Activated CD8-positive, alpha-beta memory T cell treated with anti-CD3 and anti-CD28 coated beads for 48 hours (primary cell): ENCODE measurements at regions not wholly inside any gene's neighbourhood (a gene's known extent, or its start where the extent isn't known, plus 50 kb on each side); places are given as distances from the start of the nearest gene placed in this dataset.

Source experiments
- DNase-seq, 3 experiments: peaks; one replicate each; pipeline ENCODE4 v3.0.0-alpha.2; 2020; ENCODE audit warnings: low read depth in 2 of 3, low spot score in 2 of 3

DNA sequence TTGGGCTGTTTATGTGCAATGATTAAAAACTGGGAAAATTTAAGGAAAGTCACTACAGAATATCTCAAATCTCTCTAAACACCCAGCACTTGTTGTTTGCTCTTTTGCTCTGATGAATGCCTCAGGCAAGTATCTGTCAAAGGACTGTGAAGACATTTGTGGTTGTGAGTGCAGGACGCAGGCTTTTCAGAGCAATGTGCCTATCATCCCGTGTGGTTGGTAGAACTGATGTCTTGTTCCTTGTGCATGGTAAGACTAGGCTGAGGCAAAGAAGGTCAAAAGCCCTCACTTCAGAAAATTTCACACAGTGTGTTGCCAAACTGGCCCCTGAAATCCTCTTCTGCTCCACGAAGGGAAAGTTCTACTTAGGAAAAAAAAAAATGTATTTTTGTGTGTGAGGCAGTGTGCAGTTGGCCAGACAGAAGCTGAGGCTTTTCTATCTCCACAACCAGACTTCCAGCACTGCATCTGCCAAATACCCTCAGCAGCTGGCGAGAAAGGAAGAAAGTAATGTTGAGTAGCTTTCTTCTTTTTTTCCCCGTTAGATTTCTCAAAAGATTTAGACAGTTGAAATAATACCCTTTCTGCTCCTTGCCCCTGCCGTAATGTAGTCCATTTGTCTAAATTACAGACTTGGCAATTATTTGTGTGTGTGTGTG is 1103.1 kb downstream of the VRK1 start:
- no peak for DNase-seq

- no peak for DNase-seq
These were observed 1105.4 kb downstream of the VRK1 start for GRCh38 chr14:97902630-97903029.

GRCh38 chr14:97903821-97904220 is 1106.6 kb downstream of the VRK1 start:
- DNase-seq = no peak

GRCh38 chr14:97912217-97912616 is 1115.0 kb downstream of the VRK1 start:
- no peak for DNase-seq

DNA sequence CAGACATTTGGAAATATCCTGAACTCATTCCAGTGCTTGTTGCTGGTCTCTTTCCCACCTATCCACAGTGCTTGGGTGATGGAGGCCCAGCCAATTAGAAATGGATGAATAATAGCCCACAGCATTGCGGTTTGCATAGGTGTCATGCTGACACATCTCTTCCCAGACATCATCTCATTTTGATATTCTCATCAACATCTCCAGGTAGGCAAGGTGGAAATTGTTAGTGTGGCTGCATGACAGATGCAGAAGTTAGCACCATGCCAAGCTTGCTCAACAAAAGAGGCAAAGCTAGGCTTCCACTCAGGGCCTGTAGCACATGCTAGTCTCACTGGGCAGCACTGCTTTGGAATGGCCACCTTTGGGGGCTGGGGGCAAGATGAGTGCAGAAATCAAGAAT is 1118.9 kb downstream of the VRK1 start:
- no peak for DNase-seq

GRCh38 chr14:97916669-97917568 is 1119.7 kb downstream of the VRK1 start:
- DNase-seq = no peak

DNA sequence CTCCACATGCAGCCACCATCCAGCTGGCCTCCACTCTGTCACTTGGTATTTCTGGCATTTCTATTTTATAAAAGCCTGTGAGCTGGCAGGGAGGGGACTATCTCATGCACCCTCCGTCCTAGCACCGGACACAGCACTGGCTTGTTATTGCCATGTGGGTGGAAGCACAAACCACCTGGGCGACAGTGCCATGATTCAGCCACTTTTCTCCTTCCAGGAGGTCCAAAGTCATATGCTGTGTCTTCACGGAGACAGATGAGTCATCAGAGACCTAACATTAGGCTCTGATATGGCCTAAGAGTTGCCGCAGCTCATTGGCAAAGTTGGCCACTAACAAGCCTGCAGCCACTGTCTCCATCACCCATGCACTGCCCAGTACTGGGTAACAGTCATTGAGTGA is 1123.0 kb downstream of the VRK1 start:
- DNase-seq = no peak

DNA sequence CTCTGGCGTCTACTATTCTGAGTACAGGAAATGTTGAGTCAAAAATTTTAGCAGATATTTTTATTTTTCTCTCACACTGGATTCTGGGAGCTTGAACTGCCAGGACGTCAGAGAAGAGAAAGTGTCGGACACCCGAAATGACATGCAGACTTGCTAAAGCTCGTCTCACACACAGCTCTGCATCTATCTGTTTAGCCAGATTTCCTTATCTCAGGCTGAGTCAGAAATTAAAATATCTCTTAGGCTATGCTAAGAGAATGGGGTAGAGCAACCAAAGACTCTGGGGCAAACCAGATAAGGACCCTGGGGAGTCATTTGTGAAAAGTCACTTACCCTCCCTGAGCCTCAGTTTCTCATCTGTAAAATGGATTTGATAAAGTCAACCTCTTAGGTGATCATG is 1124.1 kb downstream of the VRK1 start:
- no peak for DNase-seq

GRCh38 chr14:97924922-97925613 is 1127.9 kb downstream of the VRK1 start:
- DNase-seq = no peak

- DNase-seq = no peak
These were observed 1133.0 kb downstream of the VRK1 start for GRCh38 chr14:97930166-97930565.

DNA sequence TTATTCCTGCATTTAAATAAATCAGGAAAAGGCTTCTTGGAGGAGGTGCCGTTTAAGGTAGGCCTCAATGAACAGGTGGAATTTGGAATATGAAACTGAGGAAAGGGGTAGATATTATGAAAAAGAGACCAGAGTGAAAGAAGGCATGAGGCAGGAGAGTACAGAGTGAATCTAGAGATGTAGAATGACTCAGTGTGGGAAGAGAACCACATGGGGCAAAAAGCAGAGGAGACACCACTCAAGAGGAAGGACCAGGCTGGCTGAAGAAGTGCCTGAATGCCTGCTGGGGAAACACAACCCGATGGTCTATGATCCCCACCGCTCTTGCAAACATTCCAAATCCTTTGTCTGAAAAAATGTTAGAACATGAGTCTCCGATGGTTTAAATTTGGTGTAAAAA is 1134.1 kb downstream of the VRK1 start:
- no peak for DNase-seq

- DNase-seq = no peak
These were observed 1145.7 kb downstream of the VRK1 start for GRCh38 chr14:97942921-97943320.

DNA sequence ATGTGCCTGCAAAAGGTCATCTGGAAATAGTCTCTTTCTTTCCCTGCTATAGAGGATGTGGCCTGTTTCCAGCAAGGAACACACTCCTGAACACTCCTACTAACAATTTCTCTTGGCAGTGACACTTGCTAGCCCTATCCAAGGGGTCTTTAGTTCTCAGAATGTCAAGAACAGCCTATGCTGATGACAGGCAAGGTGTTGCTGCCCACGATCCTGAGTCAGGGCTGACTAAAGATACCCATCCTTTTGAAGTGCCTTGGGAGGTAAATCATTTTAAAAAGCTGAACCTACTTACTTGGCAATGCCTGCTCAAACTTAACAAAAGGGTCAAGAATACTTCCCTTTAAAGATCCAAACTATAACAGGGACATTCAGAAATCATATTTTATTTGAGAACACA is 1146.4 kb downstream of the VRK1 start:
- no peak for DNase-seq

- DNase-seq = no peak
These were observed 1147.2 kb downstream of the VRK1 start for GRCh38 chr14:97944380-97944779.

GRCh38 chr14:97945631-97946030 is 1148.4 kb downstream of the VRK1 start:
- DNase-seq = no peak

DNA sequence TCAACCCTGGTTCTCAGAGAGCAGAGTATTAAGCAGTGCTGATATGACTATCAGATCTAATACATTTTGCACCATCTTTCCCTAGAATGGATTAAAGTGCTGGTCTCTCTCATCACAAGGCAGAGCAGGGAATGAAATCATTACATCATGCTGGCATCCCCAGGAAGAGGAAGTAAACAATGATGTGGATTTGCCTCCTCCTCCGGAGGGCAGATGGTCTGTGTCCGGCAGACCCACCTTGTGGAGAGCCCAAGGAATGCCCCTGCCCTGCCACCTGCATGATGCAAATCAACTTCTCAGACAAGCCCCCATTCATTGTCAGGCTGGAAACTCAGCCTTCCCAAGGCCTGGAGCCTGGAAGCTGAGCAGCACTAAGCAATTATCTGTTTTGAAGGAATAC is 1149.1 kb downstream of the VRK1 start:
- DNase-seq = no peak

DNA sequence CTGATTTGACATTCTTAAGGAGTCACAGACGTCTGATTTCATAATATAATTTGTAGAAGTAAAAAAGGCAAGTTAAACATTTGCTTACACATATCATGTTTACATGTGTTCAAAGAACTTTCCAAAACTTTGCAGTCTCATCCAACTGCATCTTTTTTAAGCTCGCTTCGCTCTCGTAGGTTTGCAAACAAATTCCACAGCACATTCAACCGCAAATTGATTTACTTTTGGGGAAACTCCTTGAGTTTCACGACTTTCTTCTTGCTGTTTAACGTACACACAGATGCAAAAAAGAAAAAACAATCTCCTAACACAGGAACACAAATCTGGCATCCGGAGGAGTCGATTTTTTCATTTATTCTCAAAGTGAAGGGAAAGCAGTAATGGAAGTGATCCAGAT is 1149.5 kb downstream of the VRK1 start:
- no peak for DNase-seq

DNA sequence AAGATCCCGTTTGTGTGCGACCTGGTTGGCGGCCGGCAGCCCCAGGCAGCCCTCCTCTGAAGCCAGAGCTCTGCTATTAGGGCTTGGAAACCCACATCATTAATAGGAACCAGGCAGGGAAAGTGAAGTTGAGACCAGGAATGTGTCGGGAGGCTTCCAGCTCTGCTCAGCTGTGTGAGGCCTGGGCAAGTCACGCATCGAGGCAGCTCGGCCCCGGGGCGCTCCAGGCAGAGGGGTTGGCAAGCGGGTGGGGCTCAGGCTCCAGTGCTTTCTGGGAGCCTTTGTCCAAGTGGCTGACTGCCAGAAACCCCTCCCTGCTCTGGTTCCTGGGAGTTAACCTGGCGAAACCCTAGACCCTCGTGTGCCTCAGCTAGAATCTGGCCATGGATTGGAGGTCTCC is 1151.7 kb downstream of the VRK1 start:
- no peak for DNase-seq

DNA sequence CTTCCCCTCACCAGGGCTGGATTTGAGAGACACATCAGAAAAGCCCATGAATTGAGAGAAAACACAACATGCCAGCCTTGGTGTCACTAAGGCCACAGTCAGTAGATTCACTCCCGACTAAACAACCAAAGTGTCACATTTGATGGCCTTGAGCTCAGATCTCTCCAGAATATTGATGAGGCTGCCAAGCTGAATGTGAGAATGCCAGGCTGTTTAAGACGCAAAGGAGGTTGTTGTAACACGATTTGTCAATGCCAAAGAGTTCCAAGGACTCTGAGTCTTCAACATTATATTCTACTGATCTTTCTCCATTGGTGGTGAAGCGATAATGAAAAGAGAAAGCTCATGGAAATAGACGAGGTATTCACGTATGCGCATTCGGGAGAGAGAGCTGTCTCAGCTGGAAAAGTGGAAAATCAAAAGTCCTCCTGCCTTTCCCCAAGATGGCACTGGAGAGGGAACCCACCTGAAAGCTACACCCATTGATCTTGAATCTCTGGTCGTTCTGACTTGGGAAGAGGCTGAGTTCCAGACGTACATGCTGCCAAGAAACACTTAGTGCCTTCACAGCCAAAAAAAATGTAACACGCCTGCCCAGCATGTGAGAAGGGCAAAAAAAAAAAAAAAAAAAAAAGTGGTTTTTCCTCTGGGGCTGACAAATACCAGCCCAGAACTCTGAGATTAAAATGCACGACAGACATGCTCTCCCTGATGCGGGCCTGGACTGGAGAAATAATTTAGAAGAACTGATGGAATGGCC is 1159.6 kb downstream of the VRK1 start:
- no peak for DNase-seq

DNA sequence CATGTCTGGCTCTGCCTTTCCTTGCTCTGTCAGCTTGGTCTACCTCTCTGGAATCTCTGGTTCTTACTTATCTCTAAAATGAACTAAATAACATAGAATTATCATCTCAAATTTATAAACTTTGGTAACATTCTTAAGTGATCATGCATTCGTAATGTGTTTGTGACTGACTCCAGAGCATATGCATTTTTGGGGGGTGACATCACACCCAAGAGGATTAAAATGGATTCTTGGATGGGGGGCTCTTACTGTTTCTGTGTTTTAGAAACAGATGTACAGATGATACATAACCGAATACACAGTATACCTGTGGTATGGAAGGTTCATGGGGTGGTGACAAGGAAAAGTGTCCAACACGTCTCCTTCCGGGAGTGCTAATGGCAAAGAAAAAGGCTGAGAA is 1162.1 kb downstream of the VRK1 start:
- no peak for DNase-seq

- DNase-seq = no peak
These were observed 1163.3 kb downstream of the VRK1 start for GRCh38 chr14:97960436-97960835.
